SU-DHL-6 (cell line): ENCODE measurements at regions not wholly inside any gene's neighbourhood (a gene's known extent, or its start where the extent isn't known, plus 50 kb on each side); places are given as distances from the start of the nearest gene placed in this dataset.

Source experiments
- H2AFZ ChIP-seq: fragments of 200-600 bp; sonication (generic); 2 replicates; pipeline ENCODE4 v1.6.1; 2014; ENCODE audit warnings: low read depth, mild to moderate bottlenecking, moderate library complexity, mixed read lengths, antibody characterized with exemption, low read length; ENCODE audit not compliant: severe bottlenecking
- H3F3A ChIP-seq: fragments of 200-600 bp; shearing (Covaris generic); 2 replicates; pipeline ENCODE4 v1.6.0; 2016; ENCODE audit warnings: antibody characterized with exemption, mild to moderate bottlenecking; ENCODE audit not compliant: insufficient read depth
- H3K27ac ChIP-seq: fragments of 200-600 bp; sonication (generic); 2 replicates; pipeline ENCODE4 v1.5.1; 2016; ENCODE audit warnings: low read depth, mild to moderate bottlenecking, low read length, moderate library complexity, mixed read lengths
- H3K27me3 ChIP-seq: fragments of 200-600 bp; sonication (generic), shearing (Covaris generic); 2 replicates; pipeline ENCODE4 v1.6.0; 2014; ENCODE audit warnings: mild to moderate bottlenecking, low read length
- H3K36me3 ChIP-seq: fragments of 200-600 bp; sonication (generic); 2 replicates; pipeline ENCODE4 v1.6.1; 2014; ENCODE audit warnings: mild to moderate bottlenecking, low read length, mixed read lengths
- H3K4me2 ChIP-seq: fragments of 300-600, 200-600 bp; shearing (Covaris generic), sonication (generic); 2 replicates; pipeline ENCODE4 v1.6.0; 2014; ENCODE audit warnings: low read length, low read depth, mild to moderate bottlenecking; ENCODE audit not compliant: poor library complexity, severe bottlenecking
- H3K4me3 ChIP-seq: fragments of 200-600 bp; sonication (generic); 2 replicates; pipeline ENCODE4 v1.5.1; 2014; ENCODE audit warnings: antibody characterized with exemption, low read length, mild to moderate bottlenecking, mixed read lengths; ENCODE audit not compliant: insufficient read depth, poor library complexity, severe bottlenecking
- H3K79me2 ChIP-seq: fragments of 200-600 bp; sonication (generic); 2 replicates; pipeline ENCODE4 v1.6.1; 2014; ENCODE audit warnings: mild to moderate bottlenecking, low read length, moderate library complexity; ENCODE audit not compliant: insufficient read depth
- H3K9ac ChIP-seq: fragments of 200-600 bp; sonication (generic); 2 replicates; pipeline ENCODE4 v1.7.0; 2014; ENCODE audit warnings: mild to moderate bottlenecking, low read length
- H3K9me2 ChIP-seq: fragments of 200-600 bp; sonication (generic); replicated peaks from 2 replicates; pipeline ENCODE4 v1.6.1; 2014; ENCODE audit warnings: low read length; ENCODE audit not compliant: insufficient read depth
- H3K9me3 ChIP-seq: fragments of 200-600 bp; sonication (generic); 2 replicates; pipeline ENCODE4 v1.6.1; 2014; ENCODE audit warnings: low read length, mixed read lengths; ENCODE audit not compliant: insufficient read depth
- H4K20me1 ChIP-seq: fragments of 200-600 bp; sonication (generic); 2 replicates; pipeline ENCODE4 v1.6.1; 2014; ENCODE audit warnings: low read depth, mild to moderate bottlenecking, antibody characterized with exemption, low read length, moderate library complexity, mixed read lengths
- EZH2phosphoT487 ChIP-seq: fragments of 200-600 bp; sonication (generic), shearing (Covaris generic); conservative IDR thresholded peaks from 2 replicates; pipeline ENCODE4 v1.6.1; 2018; ENCODE audit warnings: mild to moderate bottlenecking, antibody characterized with exemption, low read length, moderate library complexity, mixed read lengths
- TF ChIP-seq, protein P1 (sequence below): fragments of 200-600 bp; sonication (generic); IDR thresholded peaks from one replicate; pipeline ENCODE4 v1.5.1; 2017; ENCODE audit warnings: antibody characterized with exemption, mild to moderate bottlenecking, low read length, moderate library complexity; ENCODE audit not compliant: insufficient read depth, poor library complexity, severe bottlenecking

- Histone ChIP-seq H4K20me1 (no peaks in the 10 kb centered on the region), H3K27ac (no peak overlapping the region), H2AFZ (no peak overlapping the region), H3K27me3 (no peaks in the 10 kb centered on the region), H3K9ac (no peak overlapping the region), H3K4me3 (no peak overlapping the region), H3F3A (no peaks in the 10 kb centered on the region), H3K9me3 (no peaks in the 10 kb centered on the region), H3K36me3 (no peaks in the 10 kb centered on the region), H3K79me2 (no peaks in the 10 kb centered on the region), H3K4me2 (no peak overlapping the region), H3K9me2 (no peaks in the 10 kb centered on the region)
- no peak for TF ChIP-seq EZH2phosphoT487
- TF ChIP-seq, protein P1, sequence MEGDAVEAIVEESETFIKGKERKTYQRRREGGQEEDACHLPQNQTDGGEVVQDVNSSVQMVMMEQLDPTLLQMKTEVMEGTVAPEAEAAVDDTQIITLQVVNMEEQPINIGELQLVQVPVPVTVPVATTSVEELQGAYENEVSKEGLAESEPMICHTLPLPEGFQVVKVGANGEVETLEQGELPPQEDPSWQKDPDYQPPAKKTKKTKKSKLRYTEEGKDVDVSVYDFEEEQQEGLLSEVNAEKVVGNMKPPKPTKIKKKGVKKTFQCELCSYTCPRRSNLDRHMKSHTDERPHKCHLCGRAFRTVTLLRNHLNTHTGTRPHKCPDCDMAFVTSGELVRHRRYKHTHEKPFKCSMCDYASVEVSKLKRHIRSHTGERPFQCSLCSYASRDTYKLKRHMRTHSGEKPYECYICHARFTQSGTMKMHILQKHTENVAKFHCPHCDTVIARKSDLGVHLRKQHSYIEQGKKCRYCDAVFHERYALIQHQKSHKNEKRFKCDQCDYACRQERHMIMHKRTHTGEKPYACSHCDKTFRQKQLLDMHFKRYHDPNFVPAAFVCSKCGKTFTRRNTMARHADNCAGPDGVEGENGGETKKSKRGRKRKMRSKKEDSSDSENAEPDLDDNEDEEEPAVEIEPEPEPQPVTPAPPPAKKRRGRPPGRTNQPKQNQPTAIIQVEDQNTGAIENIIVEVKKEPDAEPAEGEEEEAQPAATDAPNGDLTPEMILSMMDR: no peak
Observed at GRCh38 chr5:34563269-34563668, 92.9 kb upstream of the RAI14 start.

DNA sequence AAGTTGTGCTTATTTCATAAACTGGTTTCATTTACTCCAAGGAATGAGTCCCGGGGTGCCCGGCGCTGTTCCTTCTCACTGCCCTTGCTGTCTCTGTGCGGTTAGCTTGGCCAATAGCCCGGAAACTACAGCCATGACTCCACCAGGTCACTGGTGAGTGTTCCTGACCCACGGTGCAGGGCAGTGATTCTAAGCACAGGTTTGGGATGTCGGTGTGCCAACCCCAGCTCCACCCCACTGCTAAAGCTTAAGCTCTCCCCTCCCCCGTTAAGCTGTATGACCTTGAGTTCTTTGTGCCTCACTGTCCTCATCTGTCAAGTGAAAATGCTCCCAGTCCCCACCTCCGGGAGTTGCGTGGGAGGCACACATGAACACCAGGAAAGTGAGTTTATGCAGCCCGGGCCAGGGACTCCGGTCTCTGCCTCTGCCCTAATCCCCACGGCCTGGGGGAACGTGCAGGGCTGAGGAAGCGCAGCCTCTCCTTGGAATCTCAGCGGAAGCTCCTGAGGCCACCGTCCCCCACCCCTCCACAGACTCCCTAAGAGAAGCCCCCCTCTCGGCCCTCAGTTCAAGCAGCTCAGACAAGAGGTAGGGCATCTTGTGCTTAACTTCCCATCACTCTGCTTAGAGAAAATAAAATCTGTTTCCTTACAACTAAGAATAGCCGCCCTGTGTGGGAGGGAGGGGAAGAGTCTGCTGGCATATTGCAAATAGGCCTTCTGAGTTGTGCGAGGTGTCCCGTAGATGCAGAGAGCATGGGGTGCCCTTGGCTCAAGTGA is 92.0 kb upstream of the RAI14 start:
- H3K79me2 ChIP-seq: no peaks in the 10 kb centered on the region
- H2AFZ ChIP-seq: no peak overlapping the region
- H4K20me1 ChIP-seq: no peaks in the 10 kb centered on the region
- H3K9me3 ChIP-seq: no peaks in the 10 kb centered on the region
- H3K9ac ChIP-seq: no peak overlapping the region
- TF ChIP-seq EZH2phosphoT487: no peak
- TF ChIP-seq, protein P1: no peak
- H3K36me3 ChIP-seq: no peaks in the 10 kb centered on the region
- H3K27ac ChIP-seq: no peak overlapping the region
- H3K9me2 ChIP-seq: no peaks in the 10 kb centered on the region
- no peak overlapping the region for H3K4me3 ChIP-seq
- H3F3A ChIP-seq: no peaks in the 10 kb centered on the region
- H3K4me2 ChIP-seq: no peak overlapping the region
- no peaks in the 10 kb centered on the region for H3K27me3 ChIP-seq

DNA sequence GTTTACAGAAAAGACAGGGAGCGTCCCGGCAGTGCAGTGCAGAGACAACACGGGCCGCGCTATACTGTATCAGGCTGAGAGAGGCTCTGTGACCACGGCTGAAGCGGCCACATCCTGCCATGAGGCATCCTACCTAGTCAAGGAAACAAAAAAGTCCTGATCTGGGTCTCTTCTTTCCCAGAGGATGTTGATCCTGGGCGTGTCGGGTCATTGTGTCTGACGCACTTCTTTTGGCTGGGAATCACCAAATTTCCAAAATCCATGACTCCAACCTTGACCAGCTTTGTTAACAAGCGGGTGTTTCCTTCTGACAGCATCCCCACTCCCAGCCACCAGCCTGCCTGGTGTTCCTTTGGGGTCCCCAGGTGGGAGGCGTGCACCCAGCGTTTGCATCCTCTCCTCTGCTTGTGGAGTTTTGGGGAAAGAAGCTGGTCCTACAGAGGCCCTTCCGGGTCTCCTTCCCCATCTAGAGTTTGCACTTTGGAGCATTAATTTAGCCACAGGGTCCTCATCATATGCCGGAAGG is 91.4 kb upstream of the RAI14 start:
- no peaks in the 10 kb centered on the region for H3K79me2 ChIP-seq
- H4K20me1 ChIP-seq: no peaks in the 10 kb centered on the region
- TF ChIP-seq, protein P1: no peak
- TF ChIP-seq EZH2phosphoT487: no peak
- no peaks in the 10 kb centered on the region for H3F3A ChIP-seq
- no peak overlapping the region for H3K27ac ChIP-seq
- no peaks in the 10 kb centered on the region for H3K9me2 ChIP-seq
- no peak overlapping the region for H3K9ac ChIP-seq
- no peaks in the 10 kb centered on the region for H3K27me3 ChIP-seq
- H3K36me3 ChIP-seq: no peaks in the 10 kb centered on the region
- H2AFZ ChIP-seq: no peak overlapping the region
- no peaks in the 10 kb centered on the region for H3K9me3 ChIP-seq
- no peak overlapping the region for H3K4me3 ChIP-seq
- H3K4me2 ChIP-seq: no peak overlapping the region
